Natural killer cell (primary cell): ENCODE measurements at regions not wholly inside any gene's neighbourhood (a gene's known extent, or its start where the extent isn't known, plus 50 kb on each side); places are given as distances from the start of the nearest gene placed in this dataset.

Source experiments
- ATAC-seq, 3 donors: fragments of 150-1000 bp in 2 of 3; fragments of 200-7000 bp in 1 of 3; cut with Tn5 transposase; 1 replicate in 1 of 3; 2 replicates in 2 of 3; pipeline ENCODE4 v1.10.0; 2021; ENCODE audit warnings: mild to moderate bottlenecking in 2 of 3, moderate library complexity in 2 of 3
- DNase-seq, 2 donors: peaks; one replicate each; pipeline versions ENCODE4 v3.0.0 to v3.0.0-alpha.2; 2013 to 2021; ENCODE audit warnings: mixed read lengths in 1 of 2
- H3K27ac ChIP-seq: one replicate; pipeline ENCODE4 v1.5.1; 2013; ENCODE audit warnings: mild to moderate bottlenecking, low read length
- H3K27me3 ChIP-seq: one replicate; pipeline ENCODE4 v1.6.1; 2013; ENCODE audit warnings: low read length; ENCODE audit not compliant: control insufficient read depth, insufficient read depth
- H3K36me3 ChIP-seq: one replicate; pipeline ENCODE4 v1.6.1; 2013; ENCODE audit warnings: low read length; ENCODE audit not compliant: control insufficient read depth, insufficient read depth
- H3K4me1 ChIP-seq: one replicate; pipeline ENCODE4 v1.6.1; 2013; ENCODE audit warnings: low read length; ENCODE audit not compliant: control insufficient read depth, insufficient read depth
- H3K4me3 ChIP-seq: one replicate; pipeline ENCODE4 v1.5.1; 2013; ENCODE audit warnings: low read length
- H3K9me3 ChIP-seq: one replicate; pipeline ENCODE4 v1.6.1; 2013; ENCODE audit warnings: low read length; ENCODE audit not compliant: control insufficient read depth, insufficient read depth
- H3K27ac Mint-ChIP-seq, 2 donors: one replicate each; pipeline ENCODE4 v1.8.0; 2022; ENCODE audit warnings: mild to moderate bottlenecking in 2 of 2, mixed read lengths in 2 of 2, moderate library complexity in 1 of 2
- H3K27me3 Mint-ChIP-seq, 2 donors: one replicate each; pipeline ENCODE4 v1.8.0; 2022; ENCODE audit warnings: low read depth in 2 of 2, mixed read lengths in 2 of 2
- H3K36me3 Mint-ChIP-seq: one replicate; pipeline ENCODE4 v1.8.0; 2022; ENCODE audit warnings: mixed read lengths
- H3K4me1 Mint-ChIP-seq, 2 donors: one replicate each; pipeline ENCODE4 v1.8.0; 2022; ENCODE audit warnings: mixed read lengths in 2 of 2
- H3K4me3 Mint-ChIP-seq: one replicate; pipeline ENCODE4 v1.8.0; 2022; ENCODE audit warnings: mild to moderate bottlenecking, moderate library complexity, mixed read lengths
- H3K9me3 Mint-ChIP-seq, 2 donors: one replicate each; pipeline ENCODE4 v1.8.0; 2022; ENCODE audit warnings: mixed read lengths in 2 of 2
- CTCF ChIP-seq: fragments of 200-600 bp; IDR thresholded peaks from one replicate; pipeline ENCODE4 v1.8.0; 2022; ENCODE audit warnings: antibody characterized with exemption
- WGBS: methylation state at CpG from one replicate; pipeline ENCODE4 v1.1.7; 2013; ENCODE audit warnings: missing lambda C conversion rate; ENCODE audit not compliant: insufficient coverage; 5-methylcytosine and 5-hydroxymethylcytosine counted together
- intact Hi-C: fragments of 100-400 bp; cut with micrococcal nuclease; formaldehyde crosslinking; loops from one replicate; pipeline ENCODE4 v1.14.2; 2022

DNA sequence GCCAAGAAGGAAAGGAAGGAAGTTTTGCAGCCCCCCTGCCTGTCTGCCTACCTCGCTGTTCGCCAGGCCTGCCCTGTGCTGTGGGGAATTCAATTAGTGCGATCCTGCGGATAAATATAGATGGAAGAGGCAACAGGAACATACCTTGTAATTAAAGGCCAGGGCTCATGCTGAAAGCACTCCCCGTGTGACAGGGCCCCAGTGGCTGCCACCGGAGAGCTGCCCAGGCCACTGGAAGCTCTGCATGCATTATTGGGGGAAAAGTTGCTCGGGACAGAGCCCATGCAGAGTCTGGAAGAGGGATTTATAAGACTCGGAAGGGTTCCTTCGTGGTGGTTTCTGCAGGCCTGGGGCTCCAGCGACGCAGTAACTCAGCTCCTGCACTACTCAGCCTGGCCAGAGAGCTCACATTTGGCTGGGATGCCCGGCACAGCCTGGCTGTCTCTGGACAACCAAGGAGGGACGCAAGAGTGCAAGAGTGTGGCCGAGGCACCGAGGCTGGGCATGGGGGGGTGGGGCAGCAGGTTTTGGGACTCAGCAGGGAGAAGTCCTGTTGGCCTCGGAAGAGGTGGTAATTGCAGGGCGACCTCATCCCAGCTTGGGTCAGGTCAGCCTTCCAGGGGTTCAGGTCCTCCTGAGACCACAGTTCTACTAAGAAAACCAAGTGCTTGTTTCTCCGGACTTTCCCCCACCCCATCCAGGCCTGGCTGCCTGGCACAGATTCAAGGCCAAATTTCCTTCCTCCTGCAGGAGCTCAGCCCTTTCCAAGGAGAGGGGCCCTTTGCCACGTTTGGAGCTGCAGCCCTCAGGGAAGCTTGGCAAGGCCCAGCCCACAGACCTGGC lies 68.1 kb upstream of the GGTA1 start:
- Histone ChIP-seq H3K4me1 (no peaks in the 10 kb centered on the region), H3K4me3 (no peak overlapping the region), H3K36me3 (no peaks in the 10 kb centered on the region), H3K9me3 (no peaks in the 10 kb centered on the region), H3K27me3 (no peaks in the 10 kb centered on the region), H3K27ac (no peak overlapping the region)
- H3K27me3 Mint-ChIP-seq = peaks cover 0 to 7% of the 10 kb centered on the region in 2 donors
- peaks cover 0 to 5% of the 10 kb centered on the region in 2 donors for H3K4me1 Mint-ChIP-seq
- 60% methylated on average over 19 of the region's 19 CpGs for WGBS
- H3K27ac Mint-ChIP-seq = no peak overlapping the region
- no peak overlapping the region for H3K4me3 Mint-ChIP-seq
- ATAC-seq = no peak
- TF ChIP-seq CTCF = no peak
- no peak for DNase-seq
- no peaks in the 10 kb centered on the region for H3K36me3 Mint-ChIP-seq
- no peaks in the 10 kb centered on the region for H3K9me3 Mint-ChIP-seq
- intact Hi-C loops = no loop called here

GRCh38 chr9:121568343-121569265 lies 69.0 kb upstream of the GGTA1 start:
- H3K27me3 Mint-ChIP-seq = peaks cover 0 to 7% of the 10 kb centered on the region in 2 donors

DNA sequence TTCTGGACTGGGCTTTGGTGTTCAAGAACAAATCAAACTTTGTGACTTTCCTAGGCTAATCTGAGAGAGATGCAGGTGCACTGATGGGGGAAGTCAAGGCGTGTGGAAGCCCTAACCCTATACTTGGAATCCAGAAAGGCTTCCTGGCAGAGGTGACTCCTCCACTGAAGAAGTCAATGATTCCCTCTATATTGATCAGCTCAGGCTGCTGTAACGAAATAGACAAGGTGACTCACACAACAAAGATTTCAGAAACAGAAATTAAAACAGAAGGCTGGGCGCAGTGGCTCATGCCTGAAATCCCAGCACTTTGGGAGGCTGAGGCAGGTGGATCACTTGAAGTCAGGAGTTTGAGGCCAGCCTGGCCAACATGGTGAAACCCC lies 69.6 kb upstream of the GGTA1 start:
- DNase-seq (no peak), ATAC-seq (no peak)
- Histone ChIP-seq H3K36me3 (no peaks in the 10 kb centered on the region), H3K9me3 (no peaks in the 10 kb centered on the region), H3K4me1 (no peaks in the 10 kb centered on the region), H3K27me3 (no peaks in the 10 kb centered on the region), H3K4me3 (no peak overlapping the region), H3K27ac (no peak overlapping the region)
- no peak overlapping the region for H3K4me3 Mint-ChIP-seq
- H3K27ac Mint-ChIP-seq = no peak overlapping the region
- H3K27me3 Mint-ChIP-seq = peaks cover 0 to 7% of the 10 kb centered on the region in 2 donors
- no peaks in the 10 kb centered on the region for H3K4me1 Mint-ChIP-seq
- H3K9me3 Mint-ChIP-seq = no peaks in the 10 kb centered on the region
- intact Hi-C loops = no loop called here
- TF ChIP-seq CTCF = no peak
- H3K36me3 Mint-ChIP-seq = no peaks in the 10 kb centered on the region
- 65% methylated on average over 3 of the region's 3 CpGs for WGBS

More at GRCh38 chr9:121568343-121569265, 69.0 kb upstream of the GGTA1 start:
- ATAC-seq (no peak), DNase-seq (no peak)
- Histone ChIP-seq H3K9me3 (no peaks in the 10 kb centered on the region), H3K4me1 (no peaks in the 10 kb centered on the region), H3K27ac (no peak overlapping the region), H3K36me3 (no peaks in the 10 kb centered on the region), H3K27me3 (no peaks in the 10 kb centered on the region), H3K4me3 (no peak overlapping the region)
- Mint-ChIP-seq H3K4me1 (no peaks in the 10 kb centered on the region), H3K9me3 (no peaks in the 10 kb centered on the region), H3K27ac (no peak overlapping the region), H3K36me3 (no peaks in the 10 kb centered on the region), H3K4me3 (no peak overlapping the region)
- intact Hi-C loops = no loop called here
- TF ChIP-seq CTCF = no peak
- 82% methylated on average over 9 of the region's 9 CpGs for WGBS
